ENCODE measurements at regions not wholly inside any gene's neighbourhood (a gene's known extent, or its start where the extent isn't known, plus 50 kb on each side); places are given as distances from the start of the nearest gene placed in this dataset.

- no peak for TF ChIP-seq CTCF (IDR thresholded peaks at IDR 0.05; ENCODE audit: extremely low read depth, missing control alignments)
- no peak for DNase-seq (ENCODE audit: low spot score)
These were observed 809.6 kb downstream of the TENT5A start for GRCh38 chr6:80942911-80943310.

- no peak for DNase-seq (ENCODE audit: low spot score)
These were observed 811.5 kb downstream of the TENT5A start for GRCh38 chr6:80940976-80941375.

DNA sequence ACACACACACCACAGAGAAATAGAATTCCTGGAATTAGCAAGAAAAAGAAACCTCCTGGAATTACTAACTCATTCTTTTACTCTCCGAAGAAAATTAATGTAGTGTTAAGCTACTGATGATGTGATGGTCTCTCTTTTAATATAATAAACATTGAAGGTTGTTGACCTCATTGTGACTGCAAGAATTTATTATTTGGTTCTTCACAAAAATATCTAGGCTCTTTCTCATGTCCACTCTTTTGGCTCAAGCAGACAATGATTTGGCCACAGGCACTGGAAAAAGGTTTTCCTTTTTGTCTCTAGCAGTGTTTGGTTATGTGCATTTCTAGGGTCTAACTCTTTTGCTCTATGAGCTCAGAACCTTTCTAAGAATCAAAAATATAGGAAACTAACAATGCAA lies 811.9 kb downstream of the TENT5A start:
- no peak for DNase-seq (ENCODE audit: low spot score)
- TF ChIP-seq CTCF (IDR thresholded peaks at IDR 0.05; ENCODE audit: extremely low read depth, missing control alignments) = no peak

More at GRCh38 chr6:80940976-80941375, 811.5 kb downstream of the TENT5A start:
- no peak for TF ChIP-seq CTCF (IDR thresholded peaks at IDR 0.05; ENCODE audit: extremely low read depth, missing control alignments)

DNA sequence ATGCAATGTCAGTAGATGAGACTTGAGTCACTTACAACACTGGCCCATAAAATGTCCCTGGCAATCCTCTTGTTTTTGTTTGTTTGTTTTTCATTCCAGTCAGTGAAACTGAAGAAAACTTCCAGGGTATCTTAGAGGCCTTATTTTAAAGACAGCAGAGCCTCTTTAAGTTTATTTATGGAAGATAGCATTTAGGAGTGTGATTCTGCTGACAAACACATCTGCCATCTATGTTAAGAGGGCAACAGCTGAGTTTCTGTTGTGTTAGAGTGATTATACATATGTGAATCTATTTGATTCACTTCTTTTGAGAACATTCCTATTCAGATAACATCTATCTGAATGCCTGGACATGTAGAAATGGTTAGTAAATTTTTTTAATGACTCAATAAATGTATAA lies 812.6 kb downstream of the TENT5A start:
- DNase-seq (ENCODE audit: low spot score) = no peak
- TF ChIP-seq CTCF (IDR thresholded peaks at IDR 0.05; ENCODE audit: extremely low read depth, missing control alignments) = no peak

- no peak for DNase-seq (ENCODE audit: low spot score)
- no peak for TF ChIP-seq CTCF (IDR thresholded peaks at IDR 0.05; ENCODE audit: extremely low read depth, missing control alignments)
These were observed 813.0 kb downstream of the TENT5A start for GRCh38 chr6:80939480-80939879.

DNA sequence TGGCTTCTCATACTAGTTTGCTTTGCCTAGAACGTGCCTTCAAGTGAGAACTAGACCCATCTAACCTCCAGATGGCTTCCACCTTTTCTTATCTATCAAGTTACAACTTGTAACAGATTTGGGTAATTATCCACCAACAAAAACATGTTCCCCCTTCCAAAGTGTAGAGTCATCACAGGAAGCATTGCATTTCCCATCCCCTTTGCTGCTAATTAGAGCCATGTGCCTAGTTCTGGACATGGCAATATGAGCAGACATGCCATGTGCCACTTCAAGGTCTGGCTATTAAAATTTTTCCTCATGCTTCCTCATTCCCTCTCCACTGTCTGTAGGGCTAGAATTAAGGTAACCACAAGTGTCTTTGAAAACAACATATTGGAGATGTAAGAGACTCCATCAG lies 814.4 kb downstream of the TENT5A start:
- TF ChIP-seq CTCF (IDR thresholded peaks at IDR 0.05; ENCODE audit: extremely low read depth, missing control alignments) = no peak
- no peak for DNase-seq (ENCODE audit: low spot score)

- no peak for DNase-seq (ENCODE audit: low spot score)
- no peak for TF ChIP-seq CTCF (IDR thresholded peaks at IDR 0.05; ENCODE audit: extremely low read depth, missing control alignments)
These were observed 820.1 kb downstream of the TENT5A start for GRCh38 chr6:80932359-80932758.

Data from GM20000 (cell line).